ENCODE measurements at regions not wholly inside any gene's neighbourhood (a gene's known extent, or its start where the extent isn't known, plus 50 kb on each side); places are given as distances from the start of the nearest gene placed in this dataset.

DNA sequence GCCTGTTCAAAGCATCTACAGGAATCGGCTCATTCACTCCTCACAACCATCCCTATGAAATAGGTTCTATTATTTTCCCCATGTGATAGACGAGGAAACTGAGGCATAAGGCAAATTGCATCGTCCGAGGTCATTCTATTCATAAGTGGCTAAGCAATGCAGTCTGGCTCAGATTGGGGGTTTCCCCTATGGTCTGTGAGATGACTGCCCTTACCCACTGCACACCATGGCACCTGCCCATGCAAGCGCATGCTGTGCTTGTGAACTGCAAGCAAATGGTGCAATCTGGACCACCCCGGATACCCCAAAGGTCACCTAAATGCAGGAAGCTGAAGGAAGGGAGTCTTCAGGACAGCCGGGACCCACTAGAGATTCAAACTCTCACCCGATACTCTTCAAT, 123.4 kb upstream of the SOD1 start:
- no peak for DNase-seq
- H3K36me3 Mint-ChIP-seq (ENCODE audit: low read depth) = no peaks in the 10 kb centered on the region
- H3K27ac ChIP-seq (ENCODE audit: low read depth, low read length) = no peak overlapping the region
- TF ChIP-seq, protein P1, sequence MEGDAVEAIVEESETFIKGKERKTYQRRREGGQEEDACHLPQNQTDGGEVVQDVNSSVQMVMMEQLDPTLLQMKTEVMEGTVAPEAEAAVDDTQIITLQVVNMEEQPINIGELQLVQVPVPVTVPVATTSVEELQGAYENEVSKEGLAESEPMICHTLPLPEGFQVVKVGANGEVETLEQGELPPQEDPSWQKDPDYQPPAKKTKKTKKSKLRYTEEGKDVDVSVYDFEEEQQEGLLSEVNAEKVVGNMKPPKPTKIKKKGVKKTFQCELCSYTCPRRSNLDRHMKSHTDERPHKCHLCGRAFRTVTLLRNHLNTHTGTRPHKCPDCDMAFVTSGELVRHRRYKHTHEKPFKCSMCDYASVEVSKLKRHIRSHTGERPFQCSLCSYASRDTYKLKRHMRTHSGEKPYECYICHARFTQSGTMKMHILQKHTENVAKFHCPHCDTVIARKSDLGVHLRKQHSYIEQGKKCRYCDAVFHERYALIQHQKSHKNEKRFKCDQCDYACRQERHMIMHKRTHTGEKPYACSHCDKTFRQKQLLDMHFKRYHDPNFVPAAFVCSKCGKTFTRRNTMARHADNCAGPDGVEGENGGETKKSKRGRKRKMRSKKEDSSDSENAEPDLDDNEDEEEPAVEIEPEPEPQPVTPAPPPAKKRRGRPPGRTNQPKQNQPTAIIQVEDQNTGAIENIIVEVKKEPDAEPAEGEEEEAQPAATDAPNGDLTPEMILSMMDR (conservative IDR thresholded peaks at IDR 0.05) = no peak
- no peak overlapping the region for H3K4me3 ChIP-seq (ENCODE audit: low read length)
- H3K9me3 Mint-ChIP-seq = no peaks in the 10 kb centered on the region
- H3K36me3 ChIP-seq (ENCODE audit: control insufficient read depth, insufficient read depth, low read length) = no peaks in the 10 kb centered on the region
- H3K27me3 Mint-ChIP-seq (ENCODE audit: insufficient read depth) = no peaks in the 10 kb centered on the region
- no peak overlapping the region for H3K27ac Mint-ChIP-seq
- no peaks in the 10 kb centered on the region for H3K27me3 ChIP-seq (ENCODE audit: control insufficient read depth, insufficient read depth, low read length, poor library complexity, severe bottlenecking)
- no peak overlapping the region for H3K4me3 Mint-ChIP-seq
- no peaks in the 10 kb centered on the region for H3K4me1 ChIP-seq (ENCODE audit: control insufficient read depth, insufficient read depth, low read length)
- no peaks in the 10 kb centered on the region for H3K9me3 ChIP-seq (ENCODE audit: control insufficient read depth, low read length)
- WGBS, 2 experiments (ENCODE audit: insufficient coverage in 1 of 2, insufficient read length in 1 of 2) = 95 to 100% methylated on average over 3 to 8 of the region's 8 CpGs
- H3K4me1 Mint-ChIP-seq = peaks cover 18% of the 10 kb centered on the region
- H3K9ac ChIP-seq (ENCODE audit: extremely low read depth, low read length, poor library complexity, severe bottlenecking) = no peak overlapping the region

DNA sequence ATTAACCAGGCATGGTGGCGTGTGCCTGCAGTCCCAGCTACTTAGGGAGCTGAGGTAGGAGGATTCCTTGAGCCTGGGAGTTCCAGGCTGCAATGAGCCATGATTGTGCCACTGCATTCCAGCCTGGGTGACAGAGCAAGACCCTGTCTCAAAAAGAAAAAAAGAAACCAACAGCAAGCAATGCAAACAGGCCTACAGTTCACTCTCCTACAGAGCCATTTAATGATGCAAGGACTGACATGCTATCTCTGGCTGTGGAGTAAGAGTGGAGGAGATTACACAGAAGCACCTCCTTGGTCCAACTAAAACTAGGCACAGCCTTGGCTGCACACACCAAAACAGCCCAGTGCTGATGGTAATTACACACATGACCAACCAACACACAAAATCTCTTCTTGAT, 127.5 kb upstream of the SOD1 start:
- H3K36me3 ChIP-seq (ENCODE audit: control insufficient read depth, insufficient read depth, low read length) = no peaks in the 10 kb centered on the region
- H3K27me3 ChIP-seq (ENCODE audit: control insufficient read depth, insufficient read depth, low read length, poor library complexity, severe bottlenecking) = no peaks in the 10 kb centered on the region
- H3K27ac ChIP-seq (ENCODE audit: low read depth, low read length) = peak overlapping the region; percentile 39
- no peak for DNase-seq
- Mint-ChIP-seq H3K9me3 (no peaks in the 10 kb centered on the region), H3K36me3 (ENCODE audit: low read depth) (no peaks in the 10 kb centered on the region), H3K27me3 (ENCODE audit: insufficient read depth) (no peaks in the 10 kb centered on the region), H3K4me3 (no peak overlapping the region), H3K27ac (no peak overlapping the region), H3K4me1 (peaks cover 45% of the 10 kb centered on the region)
- H3K4me3 ChIP-seq (ENCODE audit: low read length) = no peak overlapping the region
- H3K9me3 ChIP-seq (ENCODE audit: control insufficient read depth, low read length) = no peaks in the 10 kb centered on the region
- H3K4me1 ChIP-seq (ENCODE audit: control insufficient read depth, insufficient read depth, low read length) = peaks cover 12% of the 10 kb centered on the region
- H3K9ac ChIP-seq (ENCODE audit: extremely low read depth, low read length, poor library complexity, severe bottlenecking) = no peak overlapping the region
- TF ChIP-seq, protein P1 (conservative IDR thresholded peaks at IDR 0.05) = no peak
- WGBS, 2 experiments (ENCODE audit: insufficient coverage in 1 of 2, insufficient read length in 1 of 2) = 93 to 100% methylated on average over 1 of the region's 1 CpG

DNA sequence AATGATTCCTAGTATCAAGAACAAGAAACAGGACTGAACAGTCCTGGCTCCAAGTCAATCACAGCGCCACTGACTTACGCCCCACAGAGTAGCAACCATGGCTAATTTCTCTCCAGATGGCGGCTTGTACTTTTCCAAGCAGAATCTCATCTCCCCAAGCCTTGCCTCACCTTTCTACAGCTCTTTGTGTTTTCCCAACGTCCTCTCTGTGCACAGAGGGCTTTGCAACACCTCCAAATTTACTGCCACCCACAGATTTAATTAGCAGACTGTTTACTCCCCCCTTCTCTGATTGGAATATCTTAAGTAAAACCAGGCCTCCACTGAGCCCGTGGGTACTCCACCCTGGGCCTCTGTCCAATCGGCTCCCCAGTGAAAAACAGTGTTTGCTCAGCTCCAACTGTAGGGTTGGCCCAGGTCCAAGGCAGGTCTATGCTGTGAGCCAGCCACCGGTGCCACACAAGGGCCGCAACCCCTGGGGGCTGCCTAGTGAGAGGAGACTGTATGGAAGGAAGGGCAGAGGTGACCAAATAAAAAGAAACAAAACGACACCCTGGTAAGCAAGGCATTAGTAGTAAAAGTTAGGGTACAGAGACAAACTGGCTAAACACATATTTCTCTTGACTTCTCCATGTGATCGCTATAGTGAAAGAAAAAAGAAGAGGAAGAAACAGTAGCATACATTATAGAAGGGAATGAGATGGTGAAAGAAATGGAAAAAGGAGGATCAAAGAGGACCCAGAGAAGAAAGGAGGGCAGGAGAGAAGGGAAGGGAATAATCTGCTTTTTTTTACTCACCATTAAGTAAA, 128.4 kb upstream of the SOD1 start:
- no peaks in the 10 kb centered on the region for H3K27me3 ChIP-seq (ENCODE audit: control insufficient read depth, insufficient read depth, low read length, poor library complexity, severe bottlenecking)
- Mint-ChIP-seq H3K4me3 (no peak overlapping the region), H3K27me3 (ENCODE audit: insufficient read depth) (no peaks in the 10 kb centered on the region), H3K27ac (peak overlapping the region; percentile 27), H3K4me1 (peaks cover 52% of the 10 kb centered on the region), H3K36me3 (ENCODE audit: low read depth) (no peaks in the 10 kb centered on the region), H3K9me3 (no peaks in the 10 kb centered on the region)
- H3K4me1 ChIP-seq (ENCODE audit: control insufficient read depth, insufficient read depth, low read length) = peaks cover 20% of the 10 kb centered on the region
- no peak overlapping the region for H3K4me3 ChIP-seq (ENCODE audit: low read length)
- no peaks in the 10 kb centered on the region for H3K36me3 ChIP-seq (ENCODE audit: control insufficient read depth, insufficient read depth, low read length)
- H3K9ac ChIP-seq (ENCODE audit: extremely low read depth, low read length, poor library complexity, severe bottlenecking) = no peak overlapping the region
- H3K9me3 ChIP-seq (ENCODE audit: control insufficient read depth, low read length) = no peaks in the 10 kb centered on the region
- WGBS, 2 experiments (ENCODE audit: insufficient coverage in 1 of 2, insufficient read length in 1 of 2) = 88 to 90% methylated on average over 6 to 10 of the region's 10 CpGs
- TF ChIP-seq, protein P1 (conservative IDR thresholded peaks at IDR 0.05) = no peak
- DNase-seq = no peak
- H3K27ac ChIP-seq (ENCODE audit: low read depth, low read length) = peak overlapping the region; percentile 4

All from endodermal cell (in vitro differentiated cells).